Neural progenitor cell (in vitro differentiated cells): ENCODE measurements at regions not wholly inside any gene's neighbourhood (a gene's known extent, or its start where the extent isn't known, plus 50 kb on each side); places are given as distances from the start of the nearest gene placed in this dataset. TPM values are rescaled to one million over a fixed set of nuclear protein-coding genes. Genes with fewer than 3 reads are reported as not detected.
A peak's percentile ranks its signal among the peaks of the same experiment; 100 is the strongest.
"Not testable (repeated sequence)": the region's sequence is repeated elsewhere in the genome, so short reads cannot be mapped to it uniquely, and the experiment has no call there.

Experiments
- DNase-seq: peaks from one replicate; pipeline ENCODE4 v3.0.0-alpha.2; 2016; ENCODE audit warnings: low spot score
- H2AFZ ChIP-seq: fragments of 200-600 bp; sonication (generic); replicated peaks from 2 replicates; pipeline ENCODE4 v1.6.1; 2016; ENCODE audit warnings: antibody characterized with exemption
- H3F3A ChIP-seq: fragments of 200-600 bp; sonication (generic); 2 replicates; pipeline ENCODE4 v1.6.1; 2016; ENCODE audit warnings: antibody characterized with exemption, low read depth
- H3K27ac ChIP-seq: fragments of 200-600 bp; sonication (generic); 2 replicates; pipeline ENCODE4 v1.5.1; 2016; ENCODE audit warnings: mild to moderate bottlenecking
- H3K27me3 ChIP-seq: fragments of 200-600 bp; sonication (generic); 2 replicates; pipeline ENCODE4 v1.6.1; 2016; ENCODE audit warnings: mild to moderate bottlenecking, moderate library complexity
- H3K36me3 ChIP-seq: fragments of 200-600 bp; sonication (generic); 2 replicates; pipeline ENCODE4 v1.5.1; 2016
- H3K4me1 ChIP-seq: fragments of 200-600 bp; sonication (generic); 2 replicates; pipeline ENCODE4 v1.6.1; 2016; ENCODE audit warnings: mixed run types
- H3K4me2 ChIP-seq: fragments of 200-600 bp; sonication (generic); 2 replicates; pipeline ENCODE4 v1.6.1; 2016
- H3K4me3 ChIP-seq: fragments of 200-600 bp; sonication (generic); 2 replicates; pipeline ENCODE4 v1.5.1; 2016
- H3K79me2 ChIP-seq: fragments of 200-600 bp; sonication (generic); 2 replicates; pipeline ENCODE4 v1.6.1; 2016; ENCODE audit warnings: low read depth
- H3K9ac ChIP-seq: fragments of 200-600 bp; sonication (generic); 2 replicates; pipeline ENCODE4 v1.6.1; 2016
- H3K9me3 ChIP-seq: fragments of 200-600 bp; sonication (generic); 2 replicates; pipeline ENCODE4 v1.5.1; 2016; ENCODE audit warnings: low read depth
- H4K20me1 ChIP-seq: fragments of 200-600 bp; sonication (generic); 2 replicates; pipeline ENCODE4 v1.6.1; 2016; ENCODE audit warnings: low read depth
- H3K27ac Mint-ChIP-seq: 3 replicates; pipeline ENCODE4 v1.8.0; 2021; ENCODE audit warnings: mixed read lengths
- H3K27me3 Mint-ChIP-seq: 2 replicates; pipeline ENCODE4 v1.8.0; 2022; ENCODE audit warnings: low read depth, mild to moderate bottlenecking, inconsistent platforms, moderate library complexity, mixed read lengths; ENCODE audit not compliant: insufficient read depth
- H3K36me3 Mint-ChIP-seq: 3 replicates; pipeline ENCODE4 v1.8.0; 2021; ENCODE audit warnings: mixed read lengths
- H3K4me1 Mint-ChIP-seq: 3 replicates; pipeline ENCODE4 v1.8.0; 2021; ENCODE audit warnings: mixed read lengths
- H3K4me3 Mint-ChIP-seq: 3 replicates; pipeline ENCODE4 v1.8.0; 2021; ENCODE audit warnings: mild to moderate bottlenecking, moderate library complexity, mixed read lengths
- H3K9me3 Mint-ChIP-seq: 3 replicates; pipeline ENCODE4 v1.8.0; 2020; ENCODE audit warnings: mixed read lengths
- EZH2 ChIP-seq: fragments of 200-600 bp; sonication (generic); IDR thresholded peaks from 2 replicates; pipeline ENCODE4 v1.6.1; 2017; ENCODE audit warnings: antibody characterized with exemption, mild to moderate bottlenecking, moderate library complexity
- EZH2phosphoT487 ChIP-seq: fragments of 200-600 bp; sonication (generic); IDR thresholded peaks from 2 replicates; pipeline ENCODE4 v1.6.1; 2017; ENCODE audit warnings: antibody characterized with exemption
- microRNA counts: library from miRNA; unstranded; fragments of <30 nt; microRNA quantifications from one replicate; lab custom pipeline; 2016
- microRNA-seq: library from miRNA; unstranded; fragments of <30 nt; microRNA quantifications from one replicate; pipeline ENCODE4, GENCODE V29; 2016
- small RNA-seq: library from RNA; depleted of rRNA; stranded (forward); fragments of <200 nt; gene quantifications from one replicate; pipeline ENCODE3, GENCODE V24; 2015
- TF ChIP-seq, protein P1 (sequence below): fragments of 200-600 bp; sonication (generic); IDR thresholded peaks from 2 replicates; pipeline ENCODE4 v1.5.1; 2017; ENCODE audit warnings: antibody characterized with exemption, mild to moderate bottlenecking

DNA sequence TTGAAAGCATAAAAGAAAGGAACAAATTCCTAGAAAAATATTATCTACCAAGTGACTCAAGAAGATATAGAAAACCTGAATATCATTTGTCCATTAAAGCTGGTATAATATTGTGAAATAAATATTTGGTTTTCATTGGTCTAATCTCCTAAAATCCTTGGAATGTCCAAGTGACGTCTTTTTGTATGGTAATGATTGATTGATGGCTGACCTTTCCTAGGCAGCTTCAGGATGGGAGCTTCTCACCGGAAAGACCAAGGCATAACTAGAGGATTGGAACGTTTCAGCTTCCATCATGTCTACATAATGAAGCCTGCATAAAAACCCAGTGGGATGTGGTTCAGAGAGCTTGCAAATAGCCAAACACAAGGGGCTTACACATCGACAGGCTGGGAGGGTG is 57.6 kb upstream of the MAN1A1 start:
- Mint-ChIP-seq H3K9me3 (peaks cover 2% of the 10 kb centered on the region), H3K4me3 (no peak overlapping the region)
- no peak overlapping the region for H3K9ac ChIP-seq

DNA sequence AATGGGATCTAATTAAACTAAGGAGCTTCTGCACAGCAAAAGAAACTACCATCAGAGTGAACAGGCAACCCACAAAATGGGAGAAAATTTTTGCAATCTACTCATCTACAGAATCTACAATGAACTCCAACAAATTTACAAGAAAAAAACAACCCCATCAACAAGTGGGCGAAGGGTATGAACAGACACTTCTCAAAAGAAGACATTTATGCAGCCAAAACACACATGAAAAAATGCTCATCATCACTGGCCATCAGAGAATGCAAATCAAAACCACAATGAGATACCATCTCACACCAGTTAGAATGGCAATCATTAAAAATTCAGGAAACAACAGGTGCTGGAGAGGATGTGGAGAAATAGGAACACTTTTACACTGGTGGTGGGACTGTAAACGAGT is 55.6 kb upstream of the MAN1A1 start:
- not testable (repeated sequence) for H3K27ac Mint-ChIP-seq, H3K4me3 Mint-ChIP-seq, H2AFZ ChIP-seq, H3K27ac ChIP-seq, H3K4me1 ChIP-seq, H3K4me1 Mint-ChIP-seq, H3K9ac ChIP-seq, H3K4me2 ChIP-seq, H3F3A ChIP-seq, H3K9me3 Mint-ChIP-seq, H3K9me3 ChIP-seq, H3K27me3 ChIP-seq, H3K27me3 Mint-ChIP-seq, DNase-seq, H3K4me3 ChIP-seq, H3K36me3 ChIP-seq, H3K79me2 ChIP-seq, H3K36me3 Mint-ChIP-seq, H4K20me1 ChIP-seq

More for the DNA sequence above, 57.6 kb upstream of the MAN1A1 start:
- H3K4me1 ChIP-seq = no peaks in the 10 kb centered on the region
- no peaks in the 10 kb centered on the region for H3K27me3 ChIP-seq
- H3K79me2 ChIP-seq = no peaks in the 10 kb centered on the region
- no peaks in the 10 kb centered on the region for H3F3A ChIP-seq
- H3K27ac ChIP-seq = no peak overlapping the region
- no peak for DNase-seq
- H3K9me3 ChIP-seq = no peaks in the 10 kb centered on the region
- H3K27ac Mint-ChIP-seq = no peak overlapping the region
- H4K20me1 ChIP-seq = no peaks in the 10 kb centered on the region
- TF ChIP-seq, protein P1, sequence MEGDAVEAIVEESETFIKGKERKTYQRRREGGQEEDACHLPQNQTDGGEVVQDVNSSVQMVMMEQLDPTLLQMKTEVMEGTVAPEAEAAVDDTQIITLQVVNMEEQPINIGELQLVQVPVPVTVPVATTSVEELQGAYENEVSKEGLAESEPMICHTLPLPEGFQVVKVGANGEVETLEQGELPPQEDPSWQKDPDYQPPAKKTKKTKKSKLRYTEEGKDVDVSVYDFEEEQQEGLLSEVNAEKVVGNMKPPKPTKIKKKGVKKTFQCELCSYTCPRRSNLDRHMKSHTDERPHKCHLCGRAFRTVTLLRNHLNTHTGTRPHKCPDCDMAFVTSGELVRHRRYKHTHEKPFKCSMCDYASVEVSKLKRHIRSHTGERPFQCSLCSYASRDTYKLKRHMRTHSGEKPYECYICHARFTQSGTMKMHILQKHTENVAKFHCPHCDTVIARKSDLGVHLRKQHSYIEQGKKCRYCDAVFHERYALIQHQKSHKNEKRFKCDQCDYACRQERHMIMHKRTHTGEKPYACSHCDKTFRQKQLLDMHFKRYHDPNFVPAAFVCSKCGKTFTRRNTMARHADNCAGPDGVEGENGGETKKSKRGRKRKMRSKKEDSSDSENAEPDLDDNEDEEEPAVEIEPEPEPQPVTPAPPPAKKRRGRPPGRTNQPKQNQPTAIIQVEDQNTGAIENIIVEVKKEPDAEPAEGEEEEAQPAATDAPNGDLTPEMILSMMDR = no peak
- TF ChIP-seq EZH2phosphoT487 = no peak
- TF ChIP-seq EZH2 = no peak
- no peaks in the 10 kb centered on the region for H3K36me3 Mint-ChIP-seq
- no peak overlapping the region for H3K4me2 ChIP-seq
- H3K4me3 ChIP-seq = no peak overlapping the region
- no peak overlapping the region for H2AFZ ChIP-seq
- H3K4me1 Mint-ChIP-seq = no peaks in the 10 kb centered on the region
- peaks cover 2% of the 10 kb centered on the region for H3K27me3 Mint-ChIP-seq
- no peaks in the 10 kb centered on the region for H3K36me3 ChIP-seq

MicroRNAs encoded in the stretch of these regions (microRNA counts, 767-probe panel; counts per million panel counts)
- microRNA hsa-miR-3144-5p (lab: Ali Mortazavi, UCI) = 460 counts per million, percentile 90 among the panel's probes with 10 or more counts

Small RNAs in the stretch of these regions (microRNA-seq; reads per million reads assigned to microRNA genes)
- gene MIR3144 = not detected

Small RNAs in the stretch of these regions (small RNA-seq; reads per million reads assigned to genes)
- not detected for gene COX6A1P3
- not detected for gene MIR3144
- 0.20 reads per million for gene RNA5SP215
- not detected for gene RNU6-214P
